ENCODE measurements at regions not wholly inside any gene's neighbourhood (a gene's known extent, or its start where the extent isn't known, plus 50 kb on each side); places are given as distances from the start of the nearest gene placed in this dataset.
A peak's percentile ranks its signal among the peaks of the same experiment; 100 is the strongest.
"Not testable (repeated sequence)": the region's sequence is repeated elsewhere in the genome, so short reads cannot be mapped to it uniquely, and the experiment has no call there.

GRCh38 chr7:115649429-115649828, 381.1 kb downstream of the TFEC start:
- DNase-seq (ENCODE audit: low read depth, low spot score) = no peak

- DNase-seq (ENCODE audit: low read depth, low spot score) = no peak
These were observed 382.9 kb downstream of the TFEC start for GRCh38 chr7:115647712-115648111.

GRCh38 chr7:115642194-115642593, 388.4 kb downstream of the TFEC start:
- no peak for DNase-seq (ENCODE audit: low read depth, low spot score)

- no peak for DNase-seq (ENCODE audit: low read depth, low spot score)
These were observed 391.7 kb downstream of the TFEC start for GRCh38 chr7:115638853-115639252.

- DNase-seq (ENCODE audit: low read depth, low spot score) = no peak
These were observed 393.4 kb downstream of the TFEC start for GRCh38 chr7:115637128-115637527.

GRCh38 chr7:115635876-115636275, 394.7 kb downstream of the TFEC start:
- DNase-seq (ENCODE audit: low read depth, low spot score) = no peak

GRCh38 chr7:115635376-115635775, 395.2 kb downstream of the TFEC start:
- no peak for DNase-seq (ENCODE audit: low read depth, low spot score)

GRCh38 chr7:115634633-115635032, 395.9 kb downstream of the TFEC start:
- no peak for DNase-seq (ENCODE audit: low read depth, low spot score)

- DNase-seq (ENCODE audit: low read depth, low spot score) = no peak
These were observed 397.9 kb downstream of the TFEC start for GRCh38 chr7:115632636-115633035.

GRCh38 chr7:115631782-115632181, 398.8 kb downstream of the TFEC start:
- no peak for DNase-seq (ENCODE audit: low read depth, low spot score)

GRCh38 chr7:115630049-115630448, 400.5 kb downstream of the TFEC start:
- no peak for DNase-seq (ENCODE audit: low read depth, low spot score)

- DNase-seq (ENCODE audit: low read depth, low spot score) = no peak
These were observed 411.9 kb downstream of the TFEC start for GRCh38 chr7:115618676-115619075.

- DNase-seq (ENCODE audit: low read depth, low spot score) = no peak
These were observed 416.7 kb downstream of the TFEC start for GRCh38 chr7:115613836-115614235.

- no peak for DNase-seq (ENCODE audit: low read depth, low spot score)
These were observed 427.1 kb downstream of the TFEC start for GRCh38 chr7:115603416-115603815.

- DNase-seq (ENCODE audit: low read depth, low spot score) = no peak
These were observed 430.4 kb downstream of the TFEC start for GRCh38 chr7:115600207-115600606.

GRCh38 chr7:115599184-115599583, 431.4 kb downstream of the TFEC start:
- not testable (repeated sequence) for DNase-seq (ENCODE audit: low read depth, low spot score)

GRCh38 chr7:115597220-115597619, 433.3 kb downstream of the TFEC start:
- DNase-seq (ENCODE audit: low read depth, low spot score) = not testable (repeated sequence)

- DNase-seq (ENCODE audit: low read depth, low spot score) = no peak
These were observed 437.5 kb downstream of the TFEC start for GRCh38 chr7:115593111-115593510.

GRCh38 chr7:115585015-115585718, 445.4 kb downstream of the TFEC start:
- peak; percentile 5 for DNase-seq (ENCODE audit: low read depth, low spot score)

GRCh38 chr7:115582956-115583355, 447.6 kb downstream of the TFEC start:
- no peak for DNase-seq (ENCODE audit: low read depth, low spot score)

- no peak for DNase-seq (ENCODE audit: low read depth, low spot score)
These were observed 452.0 kb downstream of the TFEC start for GRCh38 chr7:115578576-115578975.

GRCh38 chr7:115574681-115575291, 455.8 kb downstream of the TFEC start:
- DNase-seq (ENCODE audit: low read depth, low spot score) = no peak

GRCh38 chr7:115572111-115572510, 458.5 kb downstream of the TFEC start:
- no peak for DNase-seq (ENCODE audit: low read depth, low spot score)
